AG20443 (cell line): ENCODE measurements at regions not wholly inside any gene's neighbourhood (a gene's known extent, or its start where the extent isn't known, plus 50 kb on each side); places are given as distances from the start of the nearest gene placed in this dataset.

Source experiments
- DNase-seq: peaks from one replicate; pipeline ENCODE4 v3.0.0; 2012; ENCODE audit warnings: low spot score, mixed read lengths

GRCh38 chr9:80648336-80648735 is 1041.0 kb downstream of the TLE1 start:
- DNase-seq: no peak

- DNase-seq: no peak
These were observed 1043.1 kb downstream of the TLE1 start for GRCh38 chr9:80646211-80646610.

- no peak for DNase-seq
These were observed 1045.3 kb downstream of the TLE1 start for GRCh38 chr9:80644044-80644443.

DNA sequence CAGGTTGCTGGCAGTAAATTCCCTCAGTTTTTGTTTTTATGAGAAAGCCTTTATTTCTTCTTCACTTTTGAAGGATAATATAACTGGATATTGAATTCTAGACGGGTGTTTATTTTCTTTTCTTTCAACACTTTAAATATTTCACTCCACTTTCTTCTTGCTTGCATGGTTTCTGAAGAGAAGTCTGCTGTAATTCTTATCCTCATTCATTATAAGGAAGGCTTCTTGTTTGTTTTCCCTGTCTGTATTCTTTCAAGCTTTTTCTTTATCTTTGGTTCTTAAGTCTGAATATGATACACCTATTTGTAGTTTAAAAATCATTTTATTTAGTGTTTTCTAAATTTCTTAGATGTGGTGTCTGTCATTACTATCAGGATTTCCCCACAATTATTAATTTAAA is 1054.3 kb downstream of the TLE1 start:
- DNase-seq: no peak

- DNase-seq: no peak
These were observed 1057.3 kb downstream of the TLE1 start for GRCh38 chr9:80632041-80632440.

- DNase-seq: no peak
These were observed 1050.7 kb downstream of the TLE4 start for GRCh38 chr9:80622508-80622907.

DNA sequence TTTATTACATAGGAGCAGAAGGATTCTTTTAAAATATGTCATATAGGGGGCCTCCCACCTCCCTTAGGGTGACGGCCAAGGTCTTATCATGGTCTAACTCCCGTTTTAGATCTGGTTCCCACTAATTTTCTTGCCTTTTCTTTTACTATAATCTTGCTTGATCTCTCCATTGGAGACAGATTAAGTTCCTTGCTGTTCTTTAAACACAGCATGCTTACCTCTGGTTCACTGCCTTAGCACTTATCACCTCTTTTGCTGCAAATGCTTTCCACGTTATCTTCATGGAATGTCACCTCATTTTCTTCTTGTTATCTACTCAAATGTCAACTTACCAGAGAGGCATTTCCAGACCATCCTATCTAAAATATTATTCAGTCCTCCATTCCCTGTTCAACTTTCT is 1047.6 kb downstream of the TLE4 start:
- no peak for DNase-seq

GRCh38 chr9:80615964-80616363 is 1044.2 kb downstream of the TLE4 start:
- no peak for DNase-seq

GRCh38 chr9:80605793-80606192 is 1034.0 kb downstream of the TLE4 start:
- DNase-seq: no peak

- DNase-seq: peak; percentile 11
These were observed 1033.4 kb downstream of the TLE4 start for GRCh38 chr9:80605129-80605528.

- DNase-seq: no peak
These were observed 1030.5 kb downstream of the TLE4 start for GRCh38 chr9:80602291-80602690.

GRCh38 chr9:80596579-80596978 is 1024.8 kb downstream of the TLE4 start:
- no peak for DNase-seq

GRCh38 chr9:80595192-80595591 is 1023.4 kb downstream of the TLE4 start:
- no peak for DNase-seq

- no peak for DNase-seq
These were observed 1020.6 kb downstream of the TLE4 start for GRCh38 chr9:80592413-80592812.

DNA sequence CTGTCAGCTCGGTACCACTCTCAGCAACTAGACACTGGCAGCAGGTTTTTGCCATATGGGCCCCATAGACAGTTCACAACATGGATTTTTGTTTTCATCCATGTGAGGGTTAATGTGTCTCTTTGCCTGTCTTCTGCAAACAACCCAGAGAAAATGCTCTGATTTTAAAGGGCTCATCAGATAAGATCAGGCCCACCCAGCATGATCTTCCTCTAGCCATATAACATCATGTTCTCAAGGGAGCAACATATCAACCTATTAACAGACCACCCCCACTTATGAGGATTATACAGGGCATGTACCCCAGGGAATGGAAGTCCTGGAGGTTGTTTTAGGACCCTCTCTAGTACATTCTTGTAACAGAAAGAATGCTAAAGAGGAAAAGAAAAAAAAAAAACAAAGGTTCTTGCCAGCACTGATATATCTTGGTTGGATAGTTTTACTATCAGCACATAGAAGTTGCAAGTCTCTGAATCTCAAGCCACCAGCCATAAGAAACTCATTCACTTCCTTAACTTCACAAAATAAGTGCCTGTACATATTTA is 1015.1 kb downstream of the TLE4 start:
- no peak for DNase-seq

- DNase-seq: no peak
These were observed 1000.2 kb downstream of the TLE4 start for GRCh38 chr9:80571953-80572352.

DNA sequence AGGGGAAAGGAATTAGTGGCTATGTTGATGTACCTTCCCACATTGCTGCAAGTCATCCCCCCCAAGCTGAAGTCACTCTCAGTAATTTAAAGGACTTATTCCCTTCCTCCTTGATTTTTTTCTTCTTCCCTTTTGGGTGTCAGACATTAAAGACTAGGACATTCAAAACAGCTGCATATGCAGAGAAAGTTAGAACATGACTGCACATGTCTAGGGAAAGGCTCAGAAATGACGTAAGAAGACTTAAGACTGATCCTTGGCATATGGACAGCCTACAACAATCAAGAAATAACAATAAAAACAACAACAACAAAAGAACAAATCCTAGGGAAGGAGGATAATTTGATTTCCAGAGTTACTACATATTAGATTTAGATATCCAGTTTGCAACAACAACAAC is 997.5 kb downstream of the TLE4 start:
- no peak for DNase-seq

DNA sequence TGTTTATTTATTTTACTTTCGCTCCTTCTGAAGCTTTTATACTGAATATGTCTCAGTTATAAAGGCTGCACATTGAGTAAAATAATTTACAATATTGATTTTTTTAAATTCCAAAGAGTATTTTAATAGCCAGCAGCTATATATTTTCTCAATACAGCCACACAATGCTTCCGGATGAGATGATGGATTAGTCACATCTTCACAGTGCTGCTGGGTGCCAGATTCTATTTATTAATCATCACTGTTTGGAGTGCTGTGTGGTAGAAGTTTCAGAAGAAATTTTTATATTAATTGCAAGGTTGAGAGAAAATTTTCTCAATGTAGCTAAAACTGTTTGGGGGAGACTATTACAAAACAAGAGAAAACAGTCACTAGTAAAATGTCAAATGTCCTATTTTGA is 989.8 kb downstream of the TLE4 start:
- DNase-seq: no peak

GRCh38 chr9:80560976-80561375 is 989.2 kb downstream of the TLE4 start:
- no peak for DNase-seq

GRCh38 chr9:80557256-80557655 is 985.5 kb downstream of the TLE4 start:
- DNase-seq: no peak

DNA sequence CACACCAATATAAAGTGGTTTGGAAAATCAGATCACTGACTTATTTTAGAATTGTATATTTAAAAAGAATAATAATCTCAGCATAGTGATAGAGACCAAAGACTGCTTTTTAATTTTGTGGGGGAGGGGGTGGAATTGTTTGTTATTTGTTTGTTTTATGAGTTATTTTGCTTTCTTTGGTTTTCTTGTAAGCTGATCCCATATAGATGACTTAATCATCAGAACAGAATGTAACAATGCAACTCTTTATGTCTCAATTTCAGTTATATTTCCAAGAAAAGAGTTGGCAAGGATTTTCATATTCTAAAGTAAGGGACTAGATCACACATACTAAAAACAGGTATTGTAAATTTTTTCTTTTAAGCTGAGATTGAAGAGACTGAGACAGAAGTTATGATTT is 984.9 kb downstream of the TLE4 start:
- no peak for DNase-seq

GRCh38 chr9:80555782-80556325 is 984.1 kb downstream of the TLE4 start:
- DNase-seq: no peak

DNA sequence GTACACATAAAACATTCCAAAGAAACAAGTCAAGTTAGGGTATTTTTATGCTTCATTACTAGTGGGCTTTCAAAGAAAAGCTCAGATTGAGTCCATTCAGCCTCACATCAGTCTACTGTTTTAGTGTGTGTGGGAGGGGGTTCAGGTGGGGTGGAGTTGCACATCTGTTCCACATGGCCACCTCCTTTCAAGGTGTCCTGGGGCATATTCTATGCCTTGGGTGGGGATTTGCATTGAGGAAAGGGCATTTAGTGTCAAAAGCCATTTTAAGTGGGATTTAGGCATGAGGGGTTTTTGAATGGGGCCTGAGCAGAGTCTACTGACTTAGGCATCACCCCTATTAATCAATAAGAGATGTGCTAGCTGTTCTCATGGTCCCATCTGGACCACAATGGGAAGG is 983.1 kb downstream of the TLE4 start:
- DNase-seq: no peak

DNA sequence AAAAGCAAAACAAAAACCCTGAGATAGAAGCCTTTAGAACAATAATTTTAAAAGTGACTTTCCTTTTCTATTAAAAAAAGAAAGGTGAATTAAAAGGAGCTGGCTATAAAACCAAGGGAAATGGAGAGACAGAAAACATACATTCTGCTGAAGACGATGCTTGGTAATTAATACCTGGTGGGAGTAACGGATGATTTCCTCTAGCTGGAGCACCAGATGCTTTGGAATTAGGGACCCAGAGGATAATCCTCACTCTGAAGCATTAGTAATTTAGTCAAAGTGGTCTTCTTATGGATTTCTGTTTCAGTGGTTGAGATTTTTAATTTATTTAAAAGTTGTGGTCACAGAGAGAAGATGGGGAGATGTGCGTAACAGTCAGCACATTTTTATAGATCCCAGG is 982.5 kb downstream of the TLE4 start:
- no peak for DNase-seq

DNA sequence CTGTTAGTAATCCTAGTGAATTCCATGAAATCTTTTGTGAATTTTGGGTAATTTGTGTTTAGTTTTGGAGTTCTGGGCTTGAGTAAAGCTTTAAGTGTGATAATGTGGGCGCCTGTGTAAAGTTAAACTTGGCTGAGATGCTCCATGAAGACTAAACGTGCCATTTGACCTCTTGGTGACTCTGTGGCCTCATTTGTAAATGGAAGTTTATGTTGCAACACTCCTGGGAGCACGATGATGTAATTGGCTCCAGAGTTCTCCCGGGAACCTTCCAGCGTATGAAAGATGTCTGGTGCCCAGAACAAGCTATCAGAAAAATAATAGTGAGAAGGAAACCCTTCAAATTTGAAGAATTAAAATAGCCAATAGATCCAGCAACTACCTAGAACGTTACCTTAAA is 981.2 kb downstream of the TLE4 start:
- DNase-seq: no peak
